Endothelial cell of umbilical vein (primary cell): ENCODE measurements at regions not wholly inside any gene's neighbourhood (a gene's known extent, or its start where the extent isn't known, plus 50 kb on each side); places are given as distances from the start of the nearest gene placed in this dataset.

Experiments
- EZH2 ChIP-seq: IDR thresholded peaks from 2 replicates; pipeline ENCODE4 v1.6.1; 2012; ENCODE audit warnings: borderline replicate concordance, low read depth, mild to moderate bottlenecking, moderate library complexity, low read length, inconsistent platforms; ENCODE audit not compliant: severe bottlenecking
- FOS ChIP-seq: IDR thresholded peaks from 2 replicates; pipeline ENCODE4 v1.6.1; 2011; ENCODE audit warnings: mild to moderate bottlenecking, low read length, moderate library complexity, borderline replicate concordance; ENCODE audit not compliant: insufficient read depth
- JUN ChIP-seq: IDR thresholded peaks from 2 replicates; pipeline ENCODE4 v1.6.1; 2011; ENCODE audit warnings: borderline replicate concordance, low read depth; ENCODE audit not compliant: insufficient read length, insufficient read depth
- MYC ChIP-seq: IDR thresholded peaks from one replicate; pipeline ENCODE4 v1.6.1; 2011; ENCODE audit warnings: mild to moderate bottlenecking, low read depth, low read length
- POLR2A ChIP-seq: IDR thresholded peaks from 2 replicates; pipeline ENCODE4 v1.6.1; 2012; ENCODE audit warnings: low read depth, mild to moderate bottlenecking, control low read depth, low read length
- POLR2AphosphoS5 ChIP-seq: IDR thresholded peaks from 2 replicates; pipeline ENCODE4 v1.6.1; 2012; ENCODE audit warnings: low read depth, mild to moderate bottlenecking, control low read depth, low read length, moderate library complexity; ENCODE audit not compliant: insufficient read depth
- TF ChIP-seq, protein P1 (sequence below), 2 donors: IDR thresholded peaks; 1 replicate in 1 of 2; 2 replicates in 1 of 2; pipeline ENCODE4 v1.5.1; 2011; ENCODE audit warnings: low read length in 2 of 2, mild to moderate bottlenecking in 2 of 2, moderate library complexity in 2 of 2, control low read depth in 1 of 2, inconsistent platforms in 1 of 2, low read depth in 1 of 2; ENCODE audit not compliant: insufficient read depth in 1 of 2; ENCODE audit errors: extremely low read depth in 1 of 2
- TF ChIP-seq, protein P2 (sequence below): IDR thresholded peaks from 2 replicates; pipeline ENCODE4 v1.6.1; 2011; ENCODE audit not compliant: insufficient read depth, insufficient read length

DNA sequence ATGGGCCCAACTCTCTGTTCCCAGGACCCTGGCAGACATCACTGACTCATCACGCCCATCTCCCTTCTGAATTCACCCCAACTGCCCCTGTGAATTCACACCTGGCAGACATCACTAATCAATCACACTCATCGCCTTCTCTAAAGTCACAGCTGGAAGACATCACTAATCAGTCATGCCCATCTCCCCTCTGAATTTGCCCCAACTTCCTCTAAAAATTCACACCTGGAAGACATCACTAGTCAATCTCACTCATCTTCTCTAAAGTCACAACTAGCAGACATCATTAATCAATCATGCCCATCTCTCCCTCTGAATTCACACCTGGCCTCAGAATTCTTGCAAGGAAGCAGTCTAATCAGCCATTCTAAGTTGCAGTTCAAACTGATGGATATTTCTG, 111.1 kb downstream of the FOXA2 start:
- TF ChIP-seq POLR2A (no peak), POLR2AphosphoS5 (no peak), JUN (no peak), EZH2 (no peak), MYC (no peak), FOS (no peak)
- TF ChIP-seq, protein P1, sequence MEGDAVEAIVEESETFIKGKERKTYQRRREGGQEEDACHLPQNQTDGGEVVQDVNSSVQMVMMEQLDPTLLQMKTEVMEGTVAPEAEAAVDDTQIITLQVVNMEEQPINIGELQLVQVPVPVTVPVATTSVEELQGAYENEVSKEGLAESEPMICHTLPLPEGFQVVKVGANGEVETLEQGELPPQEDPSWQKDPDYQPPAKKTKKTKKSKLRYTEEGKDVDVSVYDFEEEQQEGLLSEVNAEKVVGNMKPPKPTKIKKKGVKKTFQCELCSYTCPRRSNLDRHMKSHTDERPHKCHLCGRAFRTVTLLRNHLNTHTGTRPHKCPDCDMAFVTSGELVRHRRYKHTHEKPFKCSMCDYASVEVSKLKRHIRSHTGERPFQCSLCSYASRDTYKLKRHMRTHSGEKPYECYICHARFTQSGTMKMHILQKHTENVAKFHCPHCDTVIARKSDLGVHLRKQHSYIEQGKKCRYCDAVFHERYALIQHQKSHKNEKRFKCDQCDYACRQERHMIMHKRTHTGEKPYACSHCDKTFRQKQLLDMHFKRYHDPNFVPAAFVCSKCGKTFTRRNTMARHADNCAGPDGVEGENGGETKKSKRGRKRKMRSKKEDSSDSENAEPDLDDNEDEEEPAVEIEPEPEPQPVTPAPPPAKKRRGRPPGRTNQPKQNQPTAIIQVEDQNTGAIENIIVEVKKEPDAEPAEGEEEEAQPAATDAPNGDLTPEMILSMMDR (IDR thresholded peaks at IDR 0.05; ENCODE audit: extremely low read depth in 1 of 2, insufficient read depth in 1 of 2, low read depth in 1 of 2, low read length in 2 of 2), result no peak
- TF ChIP-seq, protein P2, sequence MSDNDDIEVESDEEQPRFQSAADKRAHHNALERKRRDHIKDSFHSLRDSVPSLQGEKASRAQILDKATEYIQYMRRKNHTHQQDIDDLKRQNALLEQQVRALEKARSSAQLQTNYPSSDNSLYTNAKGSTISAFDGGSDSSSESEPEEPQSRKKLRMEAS, result no peak
